Sigmoid colon (tissue), 3 donors: ENCODE measurements at regions not wholly inside any gene's neighbourhood (a gene's known extent, or its start where the extent isn't known, plus 50 kb on each side); places are given as distances from the start of the nearest gene placed in this dataset.

Experiments
- POLR2A ChIP-seq, 2 donors: fragments of 450-650 bp; IDR thresholded peaks; one replicate each; pipeline ENCODE4 v1.6.1; 2016; ENCODE audit warnings: antibody characterized with exemption in 2 of 2, mild to moderate bottlenecking in 2 of 2, moderate library complexity in 2 of 2
- TF ChIP-seq, protein P1 (sequence below), 4 experiments: fragments of 450-650 bp in 3 of 4; fragments of 200-600 bp in 1 of 4; IDR thresholded peaks; one replicate each; pipeline ENCODE4 v1.5.1; 2016 to 2019; ENCODE audit warnings: antibody characterized with exemption in 4 of 4, mild to moderate bottlenecking in 3 of 4, moderate library complexity in 2 of 4

DNA sequence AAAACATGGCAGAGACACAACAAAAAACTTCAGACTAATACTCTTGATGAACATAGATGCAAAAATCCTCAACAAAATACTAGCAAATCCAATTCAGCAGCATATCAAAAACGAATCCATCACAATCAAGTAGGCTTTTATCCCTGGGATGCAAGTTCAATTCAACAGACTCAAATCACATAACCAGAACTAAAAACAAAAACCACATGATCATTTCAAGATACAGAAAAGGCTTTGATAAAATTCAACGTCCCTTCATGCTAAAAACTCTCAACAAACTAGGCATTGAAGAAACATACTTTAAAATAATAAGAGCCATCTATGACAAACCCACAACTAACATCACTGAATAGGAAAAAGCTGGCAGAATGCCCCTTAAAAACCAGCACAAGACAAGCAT, 93.6 kb downstream of the TUSC1 start:
- TF ChIP-seq POLR2A (IDR thresholded peaks at IDR 0.05), result no peak
- TF ChIP-seq, protein P1, sequence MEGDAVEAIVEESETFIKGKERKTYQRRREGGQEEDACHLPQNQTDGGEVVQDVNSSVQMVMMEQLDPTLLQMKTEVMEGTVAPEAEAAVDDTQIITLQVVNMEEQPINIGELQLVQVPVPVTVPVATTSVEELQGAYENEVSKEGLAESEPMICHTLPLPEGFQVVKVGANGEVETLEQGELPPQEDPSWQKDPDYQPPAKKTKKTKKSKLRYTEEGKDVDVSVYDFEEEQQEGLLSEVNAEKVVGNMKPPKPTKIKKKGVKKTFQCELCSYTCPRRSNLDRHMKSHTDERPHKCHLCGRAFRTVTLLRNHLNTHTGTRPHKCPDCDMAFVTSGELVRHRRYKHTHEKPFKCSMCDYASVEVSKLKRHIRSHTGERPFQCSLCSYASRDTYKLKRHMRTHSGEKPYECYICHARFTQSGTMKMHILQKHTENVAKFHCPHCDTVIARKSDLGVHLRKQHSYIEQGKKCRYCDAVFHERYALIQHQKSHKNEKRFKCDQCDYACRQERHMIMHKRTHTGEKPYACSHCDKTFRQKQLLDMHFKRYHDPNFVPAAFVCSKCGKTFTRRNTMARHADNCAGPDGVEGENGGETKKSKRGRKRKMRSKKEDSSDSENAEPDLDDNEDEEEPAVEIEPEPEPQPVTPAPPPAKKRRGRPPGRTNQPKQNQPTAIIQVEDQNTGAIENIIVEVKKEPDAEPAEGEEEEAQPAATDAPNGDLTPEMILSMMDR (IDR thresholded peaks at IDR 0.05), result no peak
